ENCODE measurements at regions not wholly inside any gene's neighbourhood (a gene's known extent, or its start where the extent isn't known, plus 50 kb on each side); places are given as distances from the start of the nearest gene placed in this dataset.
"Not testable (repeated sequence)": the region's sequence is repeated elsewhere in the genome, so short reads cannot be mapped to it uniquely, and the experiment has no call there.

GRCh38 chr5:99706160-99706559 is 777.4 kb upstream of the CHD1 start:
- no peak for DNase-seq

DNA sequence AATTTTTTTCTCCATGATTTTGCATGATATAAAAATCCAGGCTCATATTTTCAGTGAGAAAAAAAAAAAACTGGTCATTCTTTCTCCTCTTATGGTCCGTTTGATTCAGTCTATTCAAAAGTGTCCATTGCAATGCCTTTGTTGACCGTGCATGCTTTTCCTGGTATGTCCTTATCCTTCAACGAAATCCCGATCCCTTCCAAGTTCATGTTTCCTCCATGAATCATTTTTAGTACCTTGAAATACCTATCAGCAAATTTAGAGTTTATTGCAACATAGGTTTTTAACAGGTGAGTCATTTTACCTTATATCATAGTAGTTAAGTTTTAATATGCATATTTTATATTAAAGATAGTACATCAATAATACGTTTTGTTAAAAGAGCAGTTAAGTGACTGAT is 773.8 kb upstream of the CHD1 start:
- DNase-seq = no peak

DNA sequence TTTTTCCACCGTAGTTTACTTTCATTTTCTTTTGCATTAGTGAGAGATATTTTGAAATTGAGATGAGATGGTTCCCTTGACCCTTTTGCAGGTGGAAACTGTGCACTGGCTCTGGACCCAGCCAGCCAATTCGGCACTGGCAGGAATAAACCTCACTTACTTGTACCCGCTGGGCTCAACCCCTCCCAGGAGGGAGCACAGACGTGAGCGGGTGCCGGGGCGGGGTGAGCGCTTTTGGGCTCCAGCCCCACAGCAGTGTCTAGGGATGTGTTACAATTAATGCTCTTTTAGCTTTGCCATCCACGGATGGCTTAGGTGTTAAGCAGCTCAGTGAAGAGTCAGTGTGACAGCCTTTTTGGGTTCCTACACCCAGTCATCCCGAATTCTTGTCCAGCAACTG is 766.1 kb upstream of the CHD1 start:
- DNase-seq = no peak

- DNase-seq = no peak
Observed at GRCh38 chr5:99686538-99686937, 757.7 kb upstream of the CHD1 start.

DNA sequence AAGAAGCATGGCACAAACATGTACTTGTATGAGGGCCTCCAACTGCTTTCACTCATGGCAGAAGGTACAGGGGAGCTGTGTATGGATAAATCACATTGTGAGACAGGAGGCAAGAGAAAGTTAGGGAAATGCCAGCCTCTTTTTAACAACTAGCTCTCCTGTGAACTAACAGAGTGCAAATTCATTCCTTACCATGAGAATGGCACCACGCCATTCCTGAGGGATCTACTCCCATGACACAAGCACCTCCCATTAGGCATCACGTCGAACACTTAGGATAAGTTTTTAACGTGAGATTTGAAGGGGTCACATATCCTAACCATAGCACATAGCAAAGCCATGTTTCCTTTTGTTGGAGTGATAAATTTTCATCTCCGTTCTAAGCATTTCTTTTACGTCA is 747.2 kb upstream of the CHD1 start:
- no peak for DNase-seq

GRCh38 chr5:99674101-99674500 is 745.3 kb upstream of the CHD1 start:
- no peak for DNase-seq

GRCh38 chr5:99664972-99665371 is 736.2 kb upstream of the CHD1 start:
- DNase-seq = no peak

DNA sequence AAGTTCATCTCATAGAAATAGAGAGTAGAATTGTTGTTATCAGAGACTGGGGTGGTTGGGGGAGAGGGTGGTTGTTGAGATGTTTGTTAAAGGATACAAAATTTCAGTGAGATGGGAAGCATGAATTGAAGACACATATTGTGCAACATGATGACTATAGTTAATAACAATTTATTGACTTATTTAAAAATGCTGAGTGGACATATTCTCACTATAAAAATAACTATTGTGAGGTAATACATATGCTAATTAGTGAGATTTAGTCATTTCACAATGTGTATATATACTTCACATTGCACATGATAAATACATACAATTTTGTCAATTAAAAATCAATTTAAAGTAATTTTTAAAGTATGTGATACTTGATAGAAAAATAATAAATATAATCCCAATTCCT is 722.5 kb upstream of the CHD1 start:
- no peak for DNase-seq

GRCh38 chr5:99646011-99646647 is 717.3 kb upstream of the CHD1 start:
- DNase-seq = no peak

- no peak for DNase-seq
Observed at GRCh38 chr5:99644822-99645221, 716.0 kb upstream of the CHD1 start.

- DNase-seq = no peak
Observed at GRCh38 chr5:99640646-99641045, 711.8 kb upstream of the CHD1 start.

DNA sequence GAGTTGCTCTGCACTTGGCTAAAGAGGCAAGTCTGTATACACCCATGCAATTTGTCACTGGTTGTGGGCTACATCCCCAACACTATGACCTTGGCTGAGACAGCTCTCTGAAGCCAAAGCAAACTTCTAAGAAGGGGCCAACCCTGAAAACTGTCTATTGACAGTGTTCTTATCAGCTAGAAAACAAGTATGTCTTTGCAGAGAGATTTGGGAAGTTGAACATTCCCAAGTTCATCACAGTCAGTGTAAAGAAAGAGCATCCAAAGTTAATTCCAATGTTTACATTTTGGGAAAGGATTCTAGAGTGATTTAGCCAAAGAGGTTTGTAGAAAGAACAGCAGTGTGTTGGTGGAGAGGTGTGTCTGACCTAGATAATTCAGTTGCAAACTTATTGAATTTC is 711.1 kb upstream of the CHD1 start:
- no peak for DNase-seq

- no peak for DNase-seq
Observed at GRCh38 chr5:99636663-99637062, 707.9 kb upstream of the CHD1 start.

GRCh38 chr5:99621772-99622681 is 693.2 kb upstream of the CHD1 start:
- DNase-seq = no peak

GRCh38 chr5:99617335-99617734 is 688.5 kb upstream of the CHD1 start:
- DNase-seq = no peak

DNA sequence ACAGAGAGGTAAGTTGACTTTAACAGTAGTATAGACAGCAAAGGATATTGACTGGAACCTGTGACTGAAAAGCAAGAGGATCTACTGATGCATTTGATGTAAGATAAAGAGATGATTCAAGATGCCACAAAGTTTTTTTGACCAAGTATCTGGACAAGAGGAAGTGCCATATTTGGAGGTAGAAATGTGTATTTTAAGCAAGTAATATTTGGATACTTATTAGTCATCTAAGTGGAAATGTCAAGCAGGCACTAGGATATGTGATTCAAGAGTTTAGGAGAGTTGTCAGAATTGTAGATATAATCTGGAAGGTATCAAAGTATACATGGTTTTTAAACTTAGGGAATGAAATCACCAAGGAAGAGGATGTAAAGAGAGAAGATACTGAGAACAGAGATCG is 686.1 kb upstream of the CHD1 start:
- DNase-seq = no peak

DNA sequence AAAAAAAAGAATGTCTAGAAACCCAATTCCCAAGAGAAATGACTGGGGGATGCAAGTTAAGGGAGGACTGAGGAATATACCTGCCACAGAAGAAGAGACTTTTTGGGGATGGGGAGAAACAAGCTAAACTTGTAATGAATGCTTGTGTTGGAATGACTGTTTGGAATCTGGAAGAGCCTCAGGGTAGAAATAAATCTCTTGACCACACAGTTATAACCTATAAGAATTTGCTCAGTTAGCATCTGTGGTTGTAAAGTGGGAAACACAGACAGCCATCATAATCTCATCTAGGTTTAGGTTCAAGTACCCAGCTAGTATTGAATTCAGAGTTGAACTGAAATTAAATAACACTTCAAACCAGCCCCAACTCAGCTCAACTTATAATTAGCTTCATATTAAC is 678.3 kb upstream of the CHD1 start:
- DNase-seq = no peak

DNA sequence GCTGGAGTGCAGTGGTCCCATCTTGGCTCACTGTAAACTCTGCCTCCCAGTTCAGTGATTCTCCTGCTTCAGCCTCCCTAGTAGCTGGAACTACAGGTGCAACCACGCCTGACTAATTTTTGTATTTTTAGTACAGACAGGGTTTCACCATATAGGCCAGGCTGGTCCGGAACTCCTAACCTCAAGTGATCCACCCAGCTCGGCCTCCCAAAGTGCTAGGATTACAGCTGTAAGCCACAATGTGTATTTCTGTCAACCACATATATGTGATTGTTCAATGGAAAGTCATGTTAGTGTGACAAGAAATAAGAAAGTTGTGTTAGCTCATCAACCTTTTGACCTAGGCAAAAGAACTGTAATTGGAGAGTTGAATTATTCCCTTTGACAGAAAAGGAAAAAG is 677.1 kb upstream of the CHD1 start:
- no peak for DNase-seq

DNA sequence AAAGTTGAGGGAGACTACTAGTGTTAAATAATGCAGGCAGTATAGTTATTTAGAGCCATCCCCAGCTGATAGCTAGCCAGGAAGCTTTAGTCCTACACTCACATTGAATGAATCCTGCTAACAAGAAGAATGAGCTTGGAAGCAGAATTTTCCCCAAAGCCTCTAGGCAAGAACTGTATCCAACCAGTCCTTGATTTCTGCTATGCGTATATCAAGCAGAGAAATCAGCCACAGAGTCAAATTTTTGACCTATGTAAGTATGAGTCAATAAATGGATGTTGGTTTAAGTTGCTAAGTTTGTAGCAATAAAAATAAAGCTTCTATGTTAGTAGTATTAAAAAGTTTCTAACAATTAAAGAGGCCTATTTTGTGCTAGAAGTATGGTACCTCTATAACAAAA is 672.1 kb upstream of the CHD1 start:
- no peak for DNase-seq

GRCh38 chr5:99590806-99591205 is 662.0 kb upstream of the CHD1 start:
- DNase-seq = no peak

- DNase-seq = no peak
Observed at GRCh38 chr5:99589424-99589823, 660.6 kb upstream of the CHD1 start.

GRCh38 chr5:99587983-99588382 is 659.2 kb upstream of the CHD1 start:
- no peak for DNase-seq

DNA sequence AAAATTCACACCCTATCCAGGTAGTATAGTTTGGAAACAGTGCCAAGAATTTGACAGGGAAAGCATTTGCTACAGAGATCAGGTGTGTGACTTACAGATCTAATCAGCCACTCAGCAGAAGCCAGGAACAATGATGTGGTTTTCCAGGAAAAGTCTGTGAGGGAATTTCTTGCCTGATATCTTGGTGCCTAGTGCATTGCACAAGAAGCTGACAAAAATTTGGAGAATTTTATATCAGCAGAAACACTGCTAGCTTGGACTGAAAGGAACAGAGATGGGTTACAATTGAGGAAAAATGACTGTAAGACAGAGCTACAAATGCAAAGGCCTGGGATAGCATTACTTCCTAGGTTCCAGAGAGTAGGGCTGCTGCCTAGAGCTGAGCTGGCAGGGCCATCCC is 658.1 kb upstream of the CHD1 start:
- DNase-seq = no peak

DNA sequence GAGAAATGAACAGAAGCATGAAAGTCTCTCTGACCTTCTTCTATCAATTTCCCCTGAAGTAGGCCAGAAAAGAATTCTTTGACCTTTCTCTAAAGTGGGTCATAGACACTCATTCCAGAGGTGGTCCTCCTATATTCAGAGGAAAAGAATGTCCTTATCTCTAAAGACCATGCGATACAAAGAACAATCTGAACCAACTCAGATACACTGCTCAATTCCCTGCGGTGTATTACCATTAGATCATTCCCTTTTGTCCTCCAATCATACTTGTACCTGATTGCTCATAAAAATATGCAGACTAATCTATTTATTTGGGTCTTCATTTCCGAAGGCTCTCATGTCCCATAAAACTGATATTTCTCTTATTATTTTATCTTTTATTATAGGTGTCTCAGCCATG is 652.4 kb upstream of the CHD1 start:
- DNase-seq = not testable (repeated sequence)
